ENCODE measurements at regions not wholly inside any gene's neighbourhood (a gene's known extent, or its start where the extent isn't known, plus 50 kb on each side); places are given as distances from the start of the nearest gene placed in this dataset.
"Not testable (repeated sequence)": the region's sequence is repeated elsewhere in the genome, so short reads cannot be mapped to it uniquely, and the experiment has no call there.

GRCh38 chr4:58368221-58368620 lies 1258.0 kb upstream of the IGFBP7 start:
- no peak for DNase-seq (ENCODE audit: low read depth)

GRCh38 chr4:58360354-58361133 lies 1250.4 kb upstream of the IGFBP7 start:
- DNase-seq (ENCODE audit: low read depth) = no peak

GRCh38 chr4:58359590-58359989 lies 1249.4 kb upstream of the IGFBP7 start:
- DNase-seq (ENCODE audit: low read depth) = no peak

GRCh38 chr4:58357947-58358346 lies 1247.8 kb upstream of the IGFBP7 start:
- DNase-seq (ENCODE audit: low read depth) = no peak

GRCh38 chr4:58325070-58325469 lies 1214.9 kb upstream of the IGFBP7 start:
- DNase-seq (ENCODE audit: low read depth) = no peak

- DNase-seq (ENCODE audit: low read depth) = no peak
These were observed 1203.3 kb upstream of the IGFBP7 start for GRCh38 chr4:58313444-58313843.

- DNase-seq (ENCODE audit: low read depth) = no peak
These were observed 1193.3 kb upstream of the IGFBP7 start for GRCh38 chr4:58303456-58303855.

GRCh38 chr4:58301376-58301999 lies 1191.3 kb upstream of the IGFBP7 start:
- no peak for DNase-seq (ENCODE audit: low read depth)

GRCh38 chr4:58286335-58286734 lies 1176.2 kb upstream of the IGFBP7 start:
- no peak for DNase-seq (ENCODE audit: low read depth)

GRCh38 chr4:58280928-58281327 lies 1170.7 kb upstream of the IGFBP7 start:
- DNase-seq (ENCODE audit: low read depth) = not testable (repeated sequence)

- no peak for DNase-seq (ENCODE audit: low read depth)
These were observed 1165.7 kb upstream of the IGFBP7 start for GRCh38 chr4:58275856-58276255.

- no peak for DNase-seq (ENCODE audit: low read depth)
These were observed 1164.4 kb upstream of the IGFBP7 start for GRCh38 chr4:58274553-58274952.

GRCh38 chr4:58272311-58272710 lies 1162.1 kb upstream of the IGFBP7 start:
- no peak for DNase-seq (ENCODE audit: low read depth)

- DNase-seq (ENCODE audit: low read depth) = no peak
These were observed 1155.5 kb upstream of the IGFBP7 start for GRCh38 chr4:58265734-58266133.

GRCh38 chr4:58261526-58261925 lies 1151.3 kb upstream of the IGFBP7 start:
- DNase-seq (ENCODE audit: low read depth) = no peak

GRCh38 chr4:58254291-58254690 lies 1144.1 kb upstream of the IGFBP7 start:
- no peak for DNase-seq (ENCODE audit: low read depth)

GRCh38 chr4:58252656-58253055 lies 1142.5 kb upstream of the IGFBP7 start:
- no peak for DNase-seq (ENCODE audit: low read depth)

GRCh38 chr4:58247792-58248191 lies 1137.6 kb upstream of the IGFBP7 start:
- no peak for DNase-seq (ENCODE audit: low read depth)

- no peak for DNase-seq (ENCODE audit: low read depth)
These were observed 1115.3 kb upstream of the IGFBP7 start for GRCh38 chr4:58225460-58225859.

- no peak for DNase-seq (ENCODE audit: low read depth)
These were observed 1109.0 kb upstream of the IGFBP7 start for GRCh38 chr4:58219179-58219578.

GRCh38 chr4:58216461-58216860 lies 1106.3 kb upstream of the IGFBP7 start:
- no peak for DNase-seq (ENCODE audit: low read depth)

GRCh38 chr4:58214376-58214775 lies 1104.2 kb upstream of the IGFBP7 start:
- DNase-seq (ENCODE audit: low read depth) = no peak

- DNase-seq (ENCODE audit: low read depth) = no peak
These were observed 1099.4 kb upstream of the IGFBP7 start for GRCh38 chr4:58209551-58209950.

GRCh38 chr4:58209001-58209400 lies 1098.8 kb upstream of the IGFBP7 start:
- DNase-seq (ENCODE audit: low read depth) = no peak
